Cardiac muscle cell (in vitro differentiated cells and primary cell): ENCODE measurements at regions not wholly inside any gene's neighbourhood (a gene's known extent, or its start where the extent isn't known, plus 50 kb on each side); places are given as distances from the start of the nearest gene placed in this dataset.

Experiments used
- DNase-seq, 2 donors: peaks; one replicate each; pipeline versions ENCODE4 v3.0.0 to v3.0.0-alpha.2; 2010 to 2017; ENCODE audit warnings: low read depth in 1 of 2, low spot score in 1 of 2
- H3K27ac ChIP-seq: fragments of 200-600 bp; sonication (generic); 2 replicates; pipeline ENCODE4 v1.5.1; 2016
- H3K27me3 ChIP-seq: fragments of 200-600 bp; sonication (generic); 2 replicates; pipeline ENCODE4 v1.6.0; 2016; ENCODE audit warnings: control low read depth
- H3K36me3 ChIP-seq: fragments of 200-600 bp; sonication (generic); 2 replicates; pipeline ENCODE4 v1.5.1; 2016; ENCODE audit warnings: control low read depth
- H3K4me1 ChIP-seq: fragments of 200-600 bp; sonication (generic); 2 replicates; pipeline ENCODE4 v1.8.1; 2017; ENCODE audit warnings: low read depth, mild to moderate bottlenecking, mixed run types
- H3K4me3 ChIP-seq: fragments of 200-600 bp; sonication (generic); 2 replicates; pipeline ENCODE4 v1.5.1; 2016; ENCODE audit warnings: mild to moderate bottlenecking
- H3K9me3 ChIP-seq: fragments of 200-600 bp; sonication (generic); 2 replicates; pipeline ENCODE4 v1.5.1; 2017; ENCODE audit warnings: low read depth, mild to moderate bottlenecking, control low read depth
- CTCF ChIP-seq: IDR thresholded peaks from 2 replicates; pipeline ENCODE4 v1.5.1; 2012; ENCODE audit warnings: low read depth, mild to moderate bottlenecking, low read length

- TF ChIP-seq CTCF = no peak
- H3K36me3 ChIP-seq = no peaks in the 10 kb centered on the region
- no peak overlapping the region for H3K27ac ChIP-seq
- no peaks in the 10 kb centered on the region for H3K27me3 ChIP-seq
- H3K4me3 ChIP-seq = no peak overlapping the region
- no peaks in the 10 kb centered on the region for H3K4me1 ChIP-seq
- DNase-seq = no peak
- no peaks in the 10 kb centered on the region for H3K9me3 ChIP-seq
These were observed 296.3 kb upstream of the ZP4 start for GRCh38 chr1:238186887-238187574.

DNA sequence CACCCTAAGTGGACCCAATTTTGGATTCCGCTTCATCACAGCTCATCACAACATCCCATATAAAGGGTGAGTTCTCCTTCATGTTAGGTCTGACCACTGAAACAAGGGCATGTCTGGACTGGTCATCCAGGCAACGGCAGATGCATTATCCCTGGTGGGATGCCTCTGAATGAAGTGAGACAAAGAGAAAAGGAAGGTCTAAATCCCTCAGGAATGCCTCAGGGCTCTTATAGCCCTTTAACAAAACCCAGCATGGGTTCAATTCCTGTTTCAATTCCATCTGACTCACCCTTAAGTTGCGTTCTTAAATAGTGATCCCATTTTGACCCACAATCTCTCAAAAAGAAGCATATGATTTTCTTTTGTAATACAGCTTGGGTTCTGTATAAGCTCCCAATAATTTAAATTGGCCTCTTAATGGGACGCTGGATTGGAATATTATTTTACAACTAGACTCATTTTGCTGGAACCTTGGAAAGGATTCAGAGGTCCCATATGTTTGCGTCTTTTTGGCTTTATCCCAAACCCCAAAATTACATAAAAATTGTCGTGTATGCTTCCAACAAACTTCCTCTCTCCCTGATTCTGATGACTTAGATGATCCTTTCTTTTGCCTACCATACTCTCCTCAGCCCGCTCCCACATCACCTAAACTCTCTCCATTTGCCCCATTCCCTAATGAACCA, 287.4 kb upstream of the ZP4 start:
- H3K4me1 ChIP-seq = no peaks in the 10 kb centered on the region
- H3K4me3 ChIP-seq = no peak overlapping the region
- H3K9me3 ChIP-seq = no peaks in the 10 kb centered on the region
- TF ChIP-seq CTCF = no peak
- no peak for DNase-seq
- H3K27me3 ChIP-seq = no peaks in the 10 kb centered on the region
- no peak overlapping the region for H3K27ac ChIP-seq
- H3K36me3 ChIP-seq = no peaks in the 10 kb centered on the region

DNA sequence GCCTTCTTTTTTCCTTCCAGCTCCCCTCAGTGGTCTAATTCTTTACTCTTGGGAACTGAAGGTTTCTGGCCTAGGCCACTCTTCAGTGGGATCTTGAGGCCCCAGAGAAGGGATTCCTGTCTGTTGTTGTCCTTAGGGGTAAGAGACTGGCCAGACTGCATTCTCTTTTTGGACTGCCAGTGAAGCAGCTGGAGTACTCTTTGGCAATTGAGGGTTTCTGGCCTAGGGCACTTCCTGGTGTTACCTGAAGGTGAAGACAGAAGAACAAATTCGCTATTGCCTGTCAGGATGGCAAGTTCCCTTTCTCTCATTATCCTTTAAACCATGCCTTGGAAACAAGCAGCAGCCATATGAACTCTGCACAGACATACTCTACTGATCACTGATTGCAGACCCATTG, 286.6 kb upstream of the ZP4 start:
- no peaks in the 10 kb centered on the region for H3K9me3 ChIP-seq
- no peaks in the 10 kb centered on the region for H3K4me1 ChIP-seq
- no peak overlapping the region for H3K4me3 ChIP-seq
- DNase-seq = no peak
- no peak overlapping the region for H3K27ac ChIP-seq
- H3K36me3 ChIP-seq = no peaks in the 10 kb centered on the region
- TF ChIP-seq CTCF = no peak
- no peaks in the 10 kb centered on the region for H3K27me3 ChIP-seq

- no peak for TF ChIP-seq CTCF
- Histone ChIP-seq H3K36me3 (no peaks in the 10 kb centered on the region), H3K4me1 (no peaks in the 10 kb centered on the region), H3K27me3 (no peaks in the 10 kb centered on the region), H3K9me3 (no peaks in the 10 kb centered on the region), H3K4me3 (no peak overlapping the region), H3K27ac (no peak overlapping the region)
- DNase-seq = no peak
These were observed 285.7 kb upstream of the ZP4 start for GRCh38 chr1:238176441-238176840.

DNA sequence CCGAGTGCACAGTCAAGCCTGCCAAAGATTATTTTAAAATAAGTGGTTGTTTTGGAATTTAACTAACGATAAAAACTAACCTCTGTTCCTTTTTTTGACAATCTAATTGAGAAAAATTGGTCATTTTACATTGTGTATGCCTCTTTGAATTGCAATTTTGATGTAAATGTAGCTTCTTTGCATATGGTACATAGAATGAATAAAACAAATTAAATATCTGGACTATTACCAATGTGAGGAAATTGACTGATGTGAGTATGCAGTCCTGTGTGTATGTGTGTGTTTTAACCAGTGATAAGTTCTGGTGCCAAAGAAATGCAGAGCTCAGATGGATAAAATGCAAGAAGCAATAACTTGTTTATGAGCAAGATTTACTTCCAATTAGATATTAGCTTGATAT, 281.3 kb upstream of the ZP4 start:
- no peak overlapping the region for H3K27ac ChIP-seq
- H3K4me1 ChIP-seq = no peaks in the 10 kb centered on the region
- no peaks in the 10 kb centered on the region for H3K27me3 ChIP-seq
- no peaks in the 10 kb centered on the region for H3K9me3 ChIP-seq
- H3K36me3 ChIP-seq = no peaks in the 10 kb centered on the region
- no peak for DNase-seq
- no peak overlapping the region for H3K4me3 ChIP-seq
- no peak for TF ChIP-seq CTCF
